ENCODE measurements at regions not wholly inside any gene's neighbourhood (a gene's known extent, or its start where the extent isn't known, plus 50 kb on each side); places are given as distances from the start of the nearest gene placed in this dataset.

DNA sequence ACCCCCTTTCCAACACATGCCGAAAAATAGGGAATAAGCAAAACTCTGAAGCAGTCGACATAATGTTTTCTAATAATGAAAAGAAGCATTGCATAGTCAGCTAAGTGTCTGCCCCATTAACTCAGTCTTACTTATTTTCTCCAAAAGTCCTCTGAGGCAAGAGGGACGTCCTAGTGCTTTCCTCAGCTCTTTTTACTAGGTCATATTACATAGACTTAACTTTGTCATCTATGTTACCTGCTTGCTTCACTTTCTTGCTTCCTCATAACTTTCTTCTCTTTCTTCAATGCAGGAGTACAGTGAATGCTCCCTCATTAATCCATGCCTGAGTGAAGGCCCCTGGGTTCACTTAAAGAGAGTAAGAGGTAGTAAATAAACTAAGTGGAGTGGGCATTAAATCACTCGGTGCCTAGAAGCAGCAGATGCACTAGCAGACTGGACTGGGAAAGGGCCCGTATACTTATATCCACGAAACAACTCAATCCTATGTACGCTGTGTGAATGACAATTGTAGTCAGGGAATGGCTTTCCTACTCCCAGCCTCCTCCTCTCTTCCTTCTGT, 210.5 kb upstream of the SPAG17 start:
- no peak for TF ChIP-seq POLR2A (IDR thresholded peaks at IDR 0.05)
- no peak for TF ChIP-seq CTCF (IDR thresholded peaks at IDR 0.05)
- TF ChIP-seq POLR2AphosphoS5 (IDR thresholded peaks at IDR 0.05), result no peak

All from sigmoid colon (tissue), 4 donors.